Hindlimb muscle (tissue), 1 donor: ENCODE measurements at regions not wholly inside any gene's neighbourhood (a gene's known extent, or its start where the extent isn't known, plus 50 kb on each side); places are given as distances from the start of the nearest gene placed in this dataset.
"Not testable (repeated sequence)": the region's sequence is repeated elsewhere in the genome, so short reads cannot be mapped to it uniquely, and the experiment has no call there.

Experiments used
- DNase-seq: peaks from one replicate; pipeline ENCODE4 v3.0.0-alpha.2; 2013

DNA sequence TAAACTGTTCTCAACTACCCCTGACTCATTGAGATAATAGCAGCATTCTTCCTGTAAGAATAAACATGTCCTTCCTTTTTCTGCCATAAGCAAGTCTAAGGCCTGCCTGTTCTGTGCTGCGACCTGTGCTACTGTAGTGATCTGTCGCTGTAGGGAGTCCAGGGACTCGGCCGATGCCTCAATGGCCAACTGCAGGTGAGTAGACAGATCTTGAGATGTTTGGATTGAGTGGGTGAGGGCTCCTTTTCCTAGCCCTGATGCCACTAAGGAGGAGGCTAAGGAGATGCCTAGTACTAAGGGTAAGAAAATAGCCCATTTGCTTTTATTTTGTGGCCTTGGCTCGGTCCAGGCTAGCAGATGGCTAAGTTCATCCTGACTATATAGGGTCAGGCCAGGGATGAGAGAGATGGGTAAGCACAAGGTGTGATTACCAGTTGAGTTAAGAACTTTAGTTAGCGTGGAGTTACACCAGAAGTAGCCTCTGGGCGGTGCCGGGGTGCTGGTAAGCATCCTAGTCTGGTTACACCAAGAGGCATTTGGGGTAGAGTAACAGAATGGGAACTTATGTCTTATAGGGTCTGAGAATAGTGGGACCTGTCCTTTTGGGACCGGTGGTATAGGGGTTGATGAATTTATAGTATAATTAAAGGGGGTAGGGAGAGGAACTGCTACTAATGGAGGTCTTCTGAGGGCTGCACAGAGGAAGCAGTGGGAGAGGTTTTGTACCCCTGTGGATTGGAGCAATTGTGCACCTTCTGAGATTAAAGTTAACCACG is 642.4 kb upstream of the DPP6 start:
- not testable (repeated sequence) for DNase-seq

DNA sequence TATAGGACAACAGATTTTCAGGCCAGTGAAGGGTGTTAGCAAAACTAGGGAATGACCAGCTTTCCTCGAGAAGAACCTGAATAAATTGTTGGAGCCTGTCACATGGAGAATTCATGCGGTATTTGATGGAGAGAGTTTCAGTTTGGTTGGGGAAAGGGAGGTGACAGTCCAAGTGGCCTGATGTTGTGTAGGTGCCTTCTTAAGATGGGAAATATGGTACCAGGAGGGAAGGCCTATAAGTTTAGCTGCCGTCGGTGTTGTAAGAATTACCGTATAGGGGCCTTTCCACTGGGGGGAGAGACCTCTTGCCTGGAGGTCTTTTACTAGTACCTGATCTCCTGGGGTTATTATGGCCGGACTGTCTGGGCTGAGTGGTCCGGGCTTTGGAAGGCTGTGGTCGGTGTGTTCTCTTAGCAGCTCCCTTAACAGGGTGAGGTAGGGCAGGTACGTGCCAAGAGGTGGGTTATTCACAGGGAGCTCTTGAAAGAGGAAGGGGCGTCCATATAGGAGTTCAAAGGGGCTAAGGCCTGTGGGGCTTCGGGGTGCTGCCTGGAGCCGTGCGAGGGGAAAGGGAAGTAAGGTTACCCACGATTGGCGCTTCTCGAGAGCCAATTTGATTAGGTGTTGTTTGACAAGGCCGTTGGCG is 641.1 kb upstream of the DPP6 start:
- not testable (repeated sequence) for DNase-seq

DNA sequence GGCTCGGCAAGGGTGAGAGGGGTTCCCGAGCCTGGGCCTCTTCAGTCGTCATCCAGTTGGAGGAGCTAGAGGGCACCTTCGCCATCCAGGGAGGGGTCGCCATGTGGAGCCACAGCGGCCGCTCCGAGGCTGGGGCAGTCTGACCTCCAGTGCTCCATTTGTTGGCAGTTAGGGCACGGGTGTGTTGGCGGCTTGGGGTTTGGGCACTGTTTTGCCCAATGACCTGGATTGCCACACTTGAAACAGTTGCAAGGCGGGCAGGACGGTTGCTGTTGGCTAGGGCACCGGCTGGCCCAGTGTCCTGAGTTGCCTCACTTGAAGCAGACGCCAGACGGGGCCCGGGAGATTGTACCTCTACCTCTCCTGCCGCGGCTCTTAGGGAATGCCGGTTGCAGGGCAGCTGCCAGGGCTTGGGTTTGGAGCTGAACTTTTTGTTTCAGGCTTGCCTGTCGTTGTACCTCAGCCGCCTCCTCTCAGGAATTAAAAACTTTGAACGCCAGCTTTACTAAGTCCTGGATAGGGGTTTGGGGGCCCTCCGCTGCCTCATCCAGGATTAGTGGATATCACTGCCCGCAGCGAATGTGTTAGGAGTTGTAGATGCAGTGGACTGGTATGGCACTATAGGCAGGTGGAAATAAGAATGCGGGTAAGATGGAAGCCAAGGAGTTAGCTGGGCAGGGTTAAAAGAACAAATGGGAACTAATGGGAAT is 639.9 kb upstream of the DPP6 start:
- DNase-seq: not testable (repeated sequence)

DNA sequence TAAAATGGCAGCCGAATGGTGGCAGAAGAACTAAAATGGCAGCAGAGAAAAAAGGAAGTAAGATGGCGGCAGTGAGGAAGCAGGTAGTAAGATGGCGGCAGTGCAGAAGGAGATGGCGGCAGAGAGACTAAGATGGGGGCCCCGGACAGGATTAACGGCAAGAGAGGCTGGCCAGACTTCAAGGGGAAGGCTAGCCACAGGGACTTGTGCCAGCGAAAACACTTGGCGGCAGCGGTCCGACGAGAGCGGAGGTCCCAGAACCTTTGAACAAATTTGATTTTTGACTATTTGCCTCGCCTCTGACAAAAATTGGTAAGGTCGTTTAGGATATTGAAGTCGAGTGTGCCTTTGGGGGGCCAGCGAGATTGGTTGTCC is 639.4 kb upstream of the DPP6 start:
- DNase-seq: not testable (repeated sequence)

DNA sequence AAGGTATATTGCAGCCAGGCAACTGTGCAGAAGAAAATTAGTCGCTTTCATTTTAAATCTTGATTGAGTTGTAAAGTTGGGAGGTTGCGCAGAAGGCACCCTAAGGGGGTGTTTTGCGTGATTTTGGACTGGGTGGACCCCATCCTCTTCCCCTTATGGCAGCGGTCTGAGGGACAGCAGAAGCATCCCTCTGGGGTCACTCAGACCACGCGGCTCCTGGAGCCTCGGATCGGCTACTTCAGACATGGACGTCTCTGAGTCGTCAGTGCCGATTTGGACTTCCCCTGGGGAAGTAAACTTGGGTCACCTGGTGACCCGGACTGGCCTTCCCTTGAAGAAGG is 639.0 kb upstream of the DPP6 start:
- DNase-seq: no peak

DNA sequence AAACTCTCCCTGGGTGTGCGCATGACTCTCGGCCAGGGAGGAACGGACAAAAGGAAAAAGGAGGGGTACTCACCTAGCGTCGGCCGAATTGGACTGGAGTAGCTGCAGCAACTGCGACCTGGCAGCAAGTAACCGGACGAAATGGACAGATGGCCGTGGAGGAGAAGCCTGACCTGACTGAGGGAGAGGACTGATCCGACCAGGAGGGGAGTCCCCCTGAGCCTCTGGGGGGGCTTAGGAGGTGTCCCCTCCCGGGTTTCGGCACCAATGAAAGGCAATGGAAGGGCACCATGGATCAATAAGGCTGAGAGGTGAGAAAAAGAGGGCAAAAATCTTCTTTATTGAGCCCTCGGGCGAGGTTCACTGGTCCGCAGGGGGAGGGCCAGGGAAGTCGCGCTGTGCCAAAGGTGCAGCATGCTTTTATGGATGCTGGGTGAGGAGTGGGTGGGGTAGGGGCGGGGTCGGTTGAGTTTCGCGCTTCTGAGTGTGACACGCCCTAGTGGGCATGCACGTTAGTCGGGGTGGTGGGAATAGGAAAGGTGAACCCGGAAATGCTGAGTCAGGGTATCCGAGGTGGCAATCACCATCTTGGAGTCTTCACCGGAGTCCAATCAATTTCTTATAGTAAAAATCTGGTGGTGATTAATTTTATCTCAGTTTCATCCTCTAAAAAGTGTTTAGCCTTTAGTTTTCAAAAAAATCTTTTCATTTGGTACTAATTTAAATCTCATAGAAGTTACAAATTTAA is 638.5 kb upstream of the DPP6 start:
- DNase-seq: no peak

DNA sequence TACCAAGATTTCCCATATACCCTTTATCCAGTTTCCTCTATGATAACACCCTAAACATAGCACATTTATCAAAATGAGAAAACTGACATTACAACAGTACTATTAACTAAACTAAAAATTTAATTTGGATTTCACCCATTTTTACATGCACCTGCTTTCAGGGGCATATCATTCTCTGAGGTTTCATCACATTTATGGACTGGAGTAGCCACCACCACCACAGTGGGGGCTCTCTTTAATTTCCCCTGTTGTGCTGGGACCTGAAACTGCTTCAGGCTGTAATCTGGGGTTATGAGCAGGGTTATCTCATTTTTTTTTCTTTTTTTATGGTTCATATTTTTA is 637.9 kb upstream of the DPP6 start:
- no peak for DNase-seq

DNA sequence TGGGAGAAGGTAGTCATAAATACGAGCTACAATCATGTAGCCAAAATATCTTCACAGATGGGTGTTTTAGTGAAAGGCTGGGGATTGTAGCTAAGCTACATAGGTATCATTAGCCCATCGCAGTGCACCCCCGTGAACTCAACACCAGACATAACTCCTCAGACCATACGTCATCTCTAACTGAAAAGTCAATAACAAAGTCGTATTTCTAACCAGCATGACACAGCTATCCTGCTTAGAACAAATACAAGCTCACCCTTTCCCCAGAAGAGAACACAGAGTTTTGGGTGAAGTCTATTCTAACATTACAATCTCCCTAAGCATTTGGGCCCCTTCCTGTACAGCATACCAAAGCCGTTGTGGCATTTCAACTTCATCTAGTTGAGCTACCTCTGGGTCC is 636.6 kb upstream of the DPP6 start:
- DNase-seq: no peak

DNA sequence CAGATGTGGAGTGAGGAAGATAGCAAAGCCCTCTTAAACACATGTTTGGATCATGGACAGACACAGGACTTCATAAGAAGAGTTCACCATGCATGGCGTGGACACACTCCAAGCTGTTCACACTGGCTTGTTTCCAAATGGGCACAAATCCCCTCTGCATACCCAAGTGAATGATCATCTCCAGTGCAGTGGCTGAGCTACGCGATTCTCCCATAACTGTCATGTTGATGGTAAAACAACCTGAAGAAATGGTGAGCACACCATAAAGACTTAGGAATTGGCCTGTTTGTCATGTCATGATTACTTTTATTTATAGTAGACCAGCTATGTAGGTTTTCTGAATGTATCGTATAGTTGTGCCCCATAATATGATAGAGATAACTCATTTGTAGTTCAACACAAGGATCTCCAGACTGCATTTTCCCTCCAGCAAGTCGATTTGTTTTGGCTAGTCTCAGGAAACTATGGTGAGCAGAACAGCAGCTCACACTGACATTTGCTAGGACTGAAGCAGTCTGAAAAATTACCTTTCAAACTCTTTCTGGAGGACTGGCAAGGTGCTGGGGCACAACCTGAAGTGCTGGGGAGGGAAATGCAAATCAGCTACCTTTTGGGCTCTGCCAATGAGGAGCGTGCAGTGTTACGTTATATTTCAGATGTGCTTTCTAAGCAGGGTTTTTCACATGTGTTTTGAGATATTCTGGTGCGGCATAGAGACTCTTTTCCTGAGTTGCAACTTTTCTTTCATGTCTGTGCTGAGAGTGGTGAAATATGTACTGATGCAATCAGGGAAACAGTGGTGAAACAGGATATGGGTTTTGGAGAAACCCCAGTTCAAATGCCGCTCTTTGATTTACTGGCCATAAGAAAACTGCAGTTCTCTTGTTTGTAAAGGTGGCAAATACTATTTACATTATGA is 629.6 kb upstream of the DPP6 start:
- no peak for DNase-seq

DNA sequence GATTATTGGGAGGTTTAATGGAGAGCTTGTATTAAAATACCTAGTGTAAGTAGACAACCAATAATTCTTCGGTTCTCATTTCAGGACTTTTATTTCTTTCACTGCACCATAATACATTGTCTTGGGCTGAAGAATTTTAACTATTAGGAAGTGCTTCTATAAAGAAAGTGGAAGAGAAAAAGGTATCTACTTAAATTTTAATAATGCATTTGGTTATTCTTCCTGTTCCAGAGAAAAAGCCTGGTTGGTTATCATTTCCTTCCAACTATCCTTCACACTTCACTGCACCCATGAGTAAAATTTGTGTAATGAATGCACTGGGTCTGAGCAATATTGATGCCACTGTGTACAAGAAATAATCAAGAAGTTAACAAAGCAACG is 629.0 kb upstream of the DPP6 start:
- DNase-seq: no peak

DNA sequence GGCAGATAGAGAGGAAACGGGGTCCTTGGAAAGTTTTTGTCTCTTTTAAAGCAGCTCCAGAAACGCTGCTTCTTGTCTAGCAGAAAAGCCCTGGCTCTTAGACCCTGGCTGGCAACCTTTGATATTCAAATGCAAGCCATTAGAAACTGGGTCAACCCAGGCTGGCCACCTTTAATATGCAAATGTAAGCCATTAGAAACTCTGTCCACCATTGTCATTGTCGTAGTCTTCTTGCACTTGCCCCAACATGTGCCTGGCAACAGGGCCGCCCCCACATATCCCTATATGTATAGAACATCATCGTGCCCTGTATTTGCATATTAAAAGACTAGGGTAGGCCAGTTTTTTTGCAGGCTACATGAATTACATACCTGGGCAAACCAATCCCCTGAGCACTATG is 621.3 kb upstream of the DPP6 start:
- no peak for DNase-seq

DNA sequence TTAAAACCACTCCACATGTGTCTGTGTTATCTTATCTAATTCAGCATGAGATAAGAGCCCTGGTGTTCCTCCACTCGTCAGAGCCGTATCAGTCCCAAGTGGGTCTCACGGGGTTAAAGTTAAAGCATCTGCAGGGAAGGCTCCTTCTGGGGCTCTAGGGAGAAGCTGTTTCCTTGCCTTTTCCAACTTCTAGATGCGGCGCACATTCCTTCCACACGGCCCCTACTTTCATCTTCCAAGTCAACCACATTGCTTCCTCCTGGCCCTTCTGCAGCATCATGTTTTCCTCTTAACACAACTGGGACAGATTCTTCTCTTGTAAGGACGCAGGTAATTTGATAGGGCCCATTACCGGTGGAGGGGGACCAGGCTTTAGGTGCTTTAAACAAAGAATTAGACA is 620.1 kb upstream of the DPP6 start:
- DNase-seq: no peak

DNA sequence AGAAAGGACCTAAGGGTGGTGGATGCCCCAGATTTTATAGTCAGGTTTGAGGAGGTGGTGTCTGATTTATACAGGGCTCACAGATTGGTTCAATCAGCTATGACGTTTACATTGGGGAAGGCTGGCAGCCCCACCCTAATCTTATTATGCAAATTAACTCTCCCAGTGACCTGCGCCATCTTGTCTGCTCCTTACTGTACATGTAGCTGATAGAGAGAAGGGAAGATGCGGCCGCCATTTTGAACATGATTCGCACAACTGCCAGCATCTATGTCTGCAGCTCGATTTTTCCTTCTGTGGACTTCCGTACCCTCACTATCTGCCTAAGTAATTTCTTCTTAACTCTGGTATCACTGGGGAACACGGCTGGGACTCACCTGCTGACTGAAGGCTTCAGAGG is 619.0 kb upstream of the DPP6 start:
- no peak for DNase-seq

DNA sequence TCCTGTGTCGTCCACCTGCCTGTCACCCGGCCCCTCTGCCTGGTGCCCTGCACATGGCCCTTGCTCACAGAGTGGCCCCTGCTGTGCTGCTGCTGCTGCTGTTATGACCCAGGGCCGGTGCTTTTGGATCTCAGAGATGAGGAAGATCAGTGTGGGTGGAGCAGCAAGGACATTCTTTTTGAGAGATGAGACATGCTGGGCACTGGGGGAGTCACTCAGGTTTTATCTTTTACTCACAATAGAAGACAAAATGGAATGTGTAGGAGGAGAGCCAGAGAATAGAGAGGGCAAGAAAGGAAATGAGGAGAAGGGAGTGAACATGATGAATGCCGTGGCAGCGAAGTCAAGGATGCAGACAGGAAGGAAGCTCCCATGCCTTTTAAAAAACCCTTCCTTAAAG is 611.5 kb upstream of the DPP6 start:
- DNase-seq: no peak

DNA sequence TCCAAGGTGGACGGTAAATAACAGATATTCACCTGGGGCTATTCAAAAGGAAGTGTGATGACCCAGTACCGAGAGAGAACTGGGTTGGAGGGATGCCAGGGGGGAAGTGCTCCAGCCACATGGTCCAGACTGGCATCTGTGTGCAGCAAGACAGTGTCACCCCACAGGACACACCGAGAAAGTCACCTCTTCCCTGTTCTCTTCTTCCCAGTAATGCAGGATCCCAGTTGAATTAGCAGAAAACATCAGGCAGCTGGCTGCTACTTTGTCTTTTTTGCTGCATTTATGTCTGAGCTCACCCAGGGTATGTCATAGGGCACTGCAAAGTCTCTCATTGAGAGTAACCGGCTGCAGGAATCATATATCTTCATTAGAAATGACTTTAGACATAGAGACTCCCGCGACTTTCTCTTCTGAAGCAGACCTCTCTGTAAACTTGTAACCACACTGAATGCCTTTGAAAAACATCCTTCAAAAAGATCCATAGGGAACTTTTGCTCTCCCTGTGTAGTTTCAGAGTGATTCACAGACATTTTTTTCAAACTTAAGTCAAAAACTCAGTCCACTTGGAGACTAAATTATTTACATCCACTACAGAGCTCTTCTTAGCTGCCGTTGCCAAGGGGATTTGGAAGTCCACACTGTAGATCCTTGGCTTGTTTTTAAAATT is 609.0 kb upstream of the DPP6 start:
- peak; percentile 45 for DNase-seq

DNA sequence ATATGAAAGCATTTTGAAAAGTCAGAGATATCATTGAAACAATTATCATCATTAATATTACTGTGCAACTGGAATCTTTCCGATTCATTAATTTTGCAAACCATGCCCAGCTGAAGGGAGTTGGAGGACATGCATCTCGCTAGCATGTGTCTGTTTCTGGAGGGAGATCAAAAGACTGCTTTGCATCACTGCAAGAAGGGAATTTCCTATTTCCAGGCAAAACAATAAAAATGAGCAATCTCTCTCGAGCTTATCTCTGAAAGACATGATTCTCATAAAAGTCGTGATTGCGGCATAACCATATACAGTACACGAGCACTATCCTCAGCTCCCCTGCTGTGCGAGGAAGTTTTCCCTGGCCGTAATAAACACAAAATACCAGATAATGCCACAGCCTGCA is 607.6 kb upstream of the DPP6 start:
- DNase-seq: no peak

DNA sequence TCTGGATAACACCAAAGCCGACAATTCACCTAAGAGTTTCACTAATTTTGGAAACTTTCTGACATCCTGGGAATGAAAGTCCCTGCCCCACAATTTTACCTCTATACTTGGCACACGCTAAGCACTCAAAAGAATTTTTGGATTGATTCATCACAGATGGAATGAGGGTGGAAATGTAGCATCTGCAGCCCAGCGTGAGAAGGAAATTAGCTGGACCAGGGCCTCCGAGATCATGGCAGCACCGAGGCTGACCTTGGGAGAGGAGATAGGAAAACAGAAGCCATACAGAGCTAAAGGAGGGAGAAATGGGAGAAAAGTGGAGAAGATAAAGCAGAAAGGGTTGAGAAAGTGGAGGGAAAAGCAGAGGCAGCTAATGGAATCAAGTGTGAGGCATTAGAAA is 606.6 kb upstream of the DPP6 start:
- no peak for DNase-seq

DNA sequence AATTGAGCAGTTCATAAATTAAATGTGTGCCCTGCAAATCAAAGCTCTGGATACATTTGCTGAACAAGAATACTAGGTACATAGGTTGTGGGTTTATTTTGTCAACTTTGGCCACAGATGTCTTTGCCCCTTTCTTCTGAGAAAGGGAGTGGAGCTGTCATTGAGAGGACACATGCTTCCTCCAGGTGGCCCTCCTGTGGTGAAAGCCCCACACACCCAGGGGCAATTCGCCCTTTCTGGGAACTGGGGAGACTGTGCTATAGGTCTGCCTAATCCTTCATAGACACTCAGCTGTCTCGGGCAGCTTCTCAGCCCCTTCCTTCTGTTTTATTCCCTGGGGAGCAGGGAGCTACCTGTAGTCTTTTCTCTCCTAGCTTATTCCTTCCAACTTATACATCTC is 605.7 kb upstream of the DPP6 start:
- no peak for DNase-seq

DNA sequence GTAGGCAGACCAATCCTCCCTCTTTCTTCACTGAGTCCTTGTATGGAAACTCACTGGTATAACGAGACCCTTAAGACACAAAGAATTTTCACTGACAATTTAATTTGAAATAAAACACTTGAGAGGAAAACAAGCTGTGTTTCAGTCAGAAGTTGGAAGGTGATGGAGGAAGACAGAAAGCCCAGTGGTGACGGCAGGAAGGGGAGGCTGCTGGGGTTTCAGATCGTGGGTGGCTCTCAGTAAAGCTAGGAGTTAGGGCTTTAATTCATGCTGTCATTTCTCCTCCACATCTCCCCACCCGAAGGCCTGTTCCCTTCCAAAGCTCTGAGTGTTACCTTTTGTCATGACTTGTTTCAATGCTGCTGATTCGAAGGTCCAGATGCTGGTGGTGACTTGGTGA is 605.2 kb upstream of the DPP6 start:
- DNase-seq: no peak

DNA sequence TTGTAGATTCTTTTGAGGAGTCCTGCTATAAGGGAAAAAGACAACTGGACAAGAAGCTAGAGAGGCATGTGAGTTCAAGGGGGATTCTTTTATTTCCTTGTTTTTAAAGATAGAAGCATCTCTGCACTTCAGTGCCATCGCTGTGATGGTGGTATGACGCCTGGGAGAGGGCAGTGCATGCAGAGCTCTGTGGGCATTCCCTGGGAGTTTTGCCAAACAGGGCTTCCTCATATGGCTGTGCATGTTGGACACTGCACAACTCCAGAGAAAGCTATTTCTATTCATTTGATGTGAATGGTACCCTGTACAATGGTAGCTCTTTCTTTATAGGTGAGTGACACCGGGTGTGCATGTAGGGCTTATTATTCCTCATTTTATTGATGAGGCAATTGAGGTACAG is 599.5 kb upstream of the DPP6 start:
- no peak for DNase-seq

DNA sequence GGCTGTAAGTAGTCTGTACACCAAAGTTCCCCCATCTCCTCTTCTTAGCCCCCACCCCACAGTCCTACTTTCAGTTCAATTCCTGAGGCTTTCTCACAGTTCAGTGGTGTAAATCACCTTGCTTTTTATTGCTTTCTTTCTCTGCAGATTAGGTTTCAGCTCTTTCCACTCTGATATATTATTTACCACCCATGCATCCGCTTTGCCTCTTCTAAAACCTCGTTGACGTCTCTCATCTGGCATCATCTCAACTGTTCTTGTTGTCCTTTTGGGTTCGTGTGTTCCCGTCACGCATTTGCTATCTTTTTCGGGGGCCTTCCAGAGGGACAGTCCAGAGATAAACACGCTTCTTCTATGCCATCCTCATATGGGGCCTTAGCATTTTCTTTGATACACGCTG is 597.9 kb upstream of the DPP6 start:
- no peak for DNase-seq

DNA sequence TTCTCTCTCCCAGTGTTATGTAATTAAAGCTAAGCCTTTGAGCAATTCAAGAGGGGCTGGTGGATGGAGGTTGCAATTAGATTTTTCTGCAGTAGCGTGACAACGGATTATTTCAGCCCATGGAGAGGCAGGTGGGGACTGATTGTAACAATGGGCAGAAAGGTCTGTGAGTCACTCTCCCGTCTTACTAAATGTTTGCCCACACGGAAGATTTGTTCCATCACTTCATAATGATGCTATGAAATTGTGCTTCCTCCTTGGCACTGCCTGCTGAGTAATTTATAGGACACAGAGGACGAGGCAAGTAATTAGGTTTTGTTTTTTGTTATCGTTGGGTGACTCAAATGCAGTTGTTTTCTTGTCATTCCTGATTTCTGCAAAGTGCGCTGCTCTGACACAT is 594.5 kb upstream of the DPP6 start:
- DNase-seq: no peak
